ENCODE measurements at regions not wholly inside any gene's neighbourhood (a gene's known extent, or its start where the extent isn't known, plus 50 kb on each side); places are given as distances from the start of the nearest gene placed in this dataset.

GRCh38 chr5:130995851-130996250, 169.2 kb downstream of the HINT1 start:
- no peak overlapping the region for H3K27ac Mint-ChIP-seq
- H3K4me2 ChIP-seq (replicated peaks; ENCODE audit: extremely low read depth, low read length, poor library complexity, severe bottlenecking), result no peak overlapping the region
- H3K27me3 Mint-ChIP-seq (ENCODE audit: low read depth in 3 of 3), result peaks cover 0 to 5% (median 1%) of the 10 kb centered on the region in 3 donors
- no peaks in the 10 kb centered on the region for H4K20me1 ChIP-seq (ENCODE audit: insufficient read depth, low read length)
- no peaks in the 10 kb centered on the region for H3K36me3 ChIP-seq (replicated peaks in 1 of 2; ENCODE audit: control insufficient read depth in 1 of 2, insufficient read depth in 2 of 2, low read length in 2 of 2)
- peaks cover 0 to 15% of the 10 kb centered on the region in 2 donors for H3K9me3 ChIP-seq (replicated peaks in 1 of 2; ENCODE audit: control insufficient read depth in 1 of 2, insufficient read depth in 1 of 2, low read length in 2 of 2)
- H3K4me1 Mint-ChIP-seq, result no peaks in the 10 kb centered on the region
- H3K79me2 ChIP-seq (ENCODE audit: insufficient read depth, low read length), result no peaks in the 10 kb centered on the region
- intact Hi-C loops (cut with micrococcal nuclease), result no loop called here
- H3K9me3 Mint-ChIP-seq, result peaks cover 3 to 24% (median 17%) of the 10 kb centered on the region in 7 donors
- H2AFZ ChIP-seq (ENCODE audit: insufficient read depth, low read depth, low read length, poor library complexity, severe bottlenecking), result no peak overlapping the region
- DNase-seq, result no peak
- H3K4me1 ChIP-seq (ENCODE audit: control insufficient read depth in 1 of 2, insufficient read depth in 2 of 2, low read length in 2 of 2), result no peaks in the 10 kb centered on the region
- no peak for TF ChIP-seq CTCF (IDR thresholded peaks at IDR 0.05)
- H3K4me3 ChIP-seq (replicated peaks in 1 of 3; ENCODE audit: low read depth in 2 of 3, low read length in 3 of 3), result no peak overlapping the region
- H3K27me3 ChIP-seq (ENCODE audit: control insufficient read depth in 2 of 2, insufficient read depth in 2 of 2, low read length in 2 of 2), result no peaks in the 10 kb centered on the region
- no peak overlapping the region for H3K4me3 Mint-ChIP-seq
- H3K27ac ChIP-seq (ENCODE audit: low read depth in 1 of 2, low read length in 2 of 2), result no peak overlapping the region
- H3K36me3 Mint-ChIP-seq, result no peaks in the 10 kb centered on the region
- H3K9ac ChIP-seq (ENCODE audit: insufficient read depth, low read length, poor library complexity, severe bottlenecking), result no peak overlapping the region
- WGBS (ENCODE audit: insufficient coverage), result 98% methylated on average over 19 of the region's 23 CpGs

GRCh38 chr5:130995254-130995515, 169.9 kb downstream of the HINT1 start:
- Mint-ChIP-seq H3K27ac (no peak overlapping the region), H3K4me3 (no peak overlapping the region), H3K27me3 (ENCODE audit: low read depth in 3 of 3) (peaks cover 0 to 7% (median 1%) of the 10 kb centered on the region in 3 donors), H3K36me3 (no peaks in the 10 kb centered on the region), H3K4me1 (no peaks in the 10 kb centered on the region), H3K9me3 (peaks cover 3 to 24% (median 17%) of the 10 kb centered on the region in 7 donors)
- DNase-seq, result no peak
- H3K4me2 ChIP-seq (replicated peaks; ENCODE audit: extremely low read depth, low read length, poor library complexity, severe bottlenecking), result no peak overlapping the region
- no peak for TF ChIP-seq CTCF (IDR thresholded peaks at IDR 0.05)
- no peaks in the 10 kb centered on the region for H3K79me2 ChIP-seq (ENCODE audit: insufficient read depth, low read length)
- no peak overlapping the region for H2AFZ ChIP-seq (ENCODE audit: insufficient read depth, low read depth, low read length, poor library complexity, severe bottlenecking)
- H3K4me1 ChIP-seq (ENCODE audit: control insufficient read depth in 1 of 2, insufficient read depth in 2 of 2, low read length in 2 of 2), result no peaks in the 10 kb centered on the region
- H3K9me3 ChIP-seq (replicated peaks in 1 of 2; ENCODE audit: control insufficient read depth in 1 of 2, insufficient read depth in 1 of 2, low read length in 2 of 2), result peaks cover 0 to 15% of the 10 kb centered on the region in 2 donors
- no peak overlapping the region for H3K4me3 ChIP-seq (replicated peaks in 1 of 3; ENCODE audit: low read depth in 2 of 3, low read length in 3 of 3)
- no peaks in the 10 kb centered on the region for H3K27me3 ChIP-seq (ENCODE audit: control insufficient read depth in 2 of 2, insufficient read depth in 2 of 2, low read length in 2 of 2)
- intact Hi-C loops (cut with micrococcal nuclease), result no loop called here
- H4K20me1 ChIP-seq (ENCODE audit: insufficient read depth, low read length), result no peaks in the 10 kb centered on the region
- H3K9ac ChIP-seq (ENCODE audit: insufficient read depth, low read length, poor library complexity, severe bottlenecking), result no peak overlapping the region
- H3K27ac ChIP-seq (ENCODE audit: low read depth in 1 of 2, low read length in 2 of 2), result no peak overlapping the region
- WGBS (ENCODE audit: insufficient coverage), result over 99% methylated on average over 16 of the region's 16 CpGs
- H3K36me3 ChIP-seq (replicated peaks in 1 of 2; ENCODE audit: control insufficient read depth in 1 of 2, insufficient read depth in 2 of 2, low read length in 2 of 2), result no peaks in the 10 kb centered on the region
